Prostate gland (tissue), 2 donors: ENCODE measurements at regions not wholly inside any gene's neighbourhood (a gene's known extent, or its start where the extent isn't known, plus 50 kb on each side); places are given as distances from the start of the nearest gene placed in this dataset.

Source experiments
- POLR2AphosphoS5 ChIP-seq: sonication (generic); formaldehyde crosslinking; IDR thresholded peaks from one replicate; pipeline ENCODE4 v1.6.1; 2017; ENCODE audit warnings: antibody characterized with exemption
- TF ChIP-seq, protein P1 (sequence below), 4 experiments: fragments of 200-600 bp in 2 of 4; fragments of 450-650 bp in 2 of 4; sonication (generic) in 2 of 4; IDR thresholded peaks; 1 replicate in 3 of 4; 2 replicates in 1 of 4; pipeline ENCODE4 v1.5.1; 2016 to 2019; ENCODE audit warnings: antibody characterized with exemption in 4 of 4, mild to moderate bottlenecking in 2 of 4, moderate library complexity in 2 of 4

DNA sequence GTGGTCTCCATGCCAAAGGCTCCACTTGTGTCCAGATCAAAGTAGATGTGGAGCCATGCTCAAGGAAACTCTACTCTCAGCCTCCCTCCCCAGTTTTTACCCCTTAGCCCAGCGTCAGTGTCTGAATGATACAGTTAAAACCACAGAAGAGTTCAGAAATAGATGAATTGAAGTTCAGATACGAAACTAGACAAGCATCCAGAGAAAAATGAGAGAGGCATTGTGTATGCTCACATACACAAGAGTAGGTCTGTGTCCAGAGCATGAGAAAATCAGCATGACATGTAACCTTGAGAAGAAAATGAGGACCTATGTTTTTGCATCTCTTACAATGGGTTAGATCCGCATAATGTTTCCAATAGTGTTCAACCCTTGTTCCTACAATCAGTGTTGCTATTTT, 612.8 kb upstream of the PKDCC start:
- TF ChIP-seq, protein P1, sequence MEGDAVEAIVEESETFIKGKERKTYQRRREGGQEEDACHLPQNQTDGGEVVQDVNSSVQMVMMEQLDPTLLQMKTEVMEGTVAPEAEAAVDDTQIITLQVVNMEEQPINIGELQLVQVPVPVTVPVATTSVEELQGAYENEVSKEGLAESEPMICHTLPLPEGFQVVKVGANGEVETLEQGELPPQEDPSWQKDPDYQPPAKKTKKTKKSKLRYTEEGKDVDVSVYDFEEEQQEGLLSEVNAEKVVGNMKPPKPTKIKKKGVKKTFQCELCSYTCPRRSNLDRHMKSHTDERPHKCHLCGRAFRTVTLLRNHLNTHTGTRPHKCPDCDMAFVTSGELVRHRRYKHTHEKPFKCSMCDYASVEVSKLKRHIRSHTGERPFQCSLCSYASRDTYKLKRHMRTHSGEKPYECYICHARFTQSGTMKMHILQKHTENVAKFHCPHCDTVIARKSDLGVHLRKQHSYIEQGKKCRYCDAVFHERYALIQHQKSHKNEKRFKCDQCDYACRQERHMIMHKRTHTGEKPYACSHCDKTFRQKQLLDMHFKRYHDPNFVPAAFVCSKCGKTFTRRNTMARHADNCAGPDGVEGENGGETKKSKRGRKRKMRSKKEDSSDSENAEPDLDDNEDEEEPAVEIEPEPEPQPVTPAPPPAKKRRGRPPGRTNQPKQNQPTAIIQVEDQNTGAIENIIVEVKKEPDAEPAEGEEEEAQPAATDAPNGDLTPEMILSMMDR (IDR thresholded peaks at IDR 0.05): no peak
- no peak for TF ChIP-seq POLR2AphosphoS5
